ENCODE measurements at regions not wholly inside any gene's neighbourhood (a gene's known extent, or its start where the extent isn't known, plus 50 kb on each side); places are given as distances from the start of the nearest gene placed in this dataset.

DNA sequence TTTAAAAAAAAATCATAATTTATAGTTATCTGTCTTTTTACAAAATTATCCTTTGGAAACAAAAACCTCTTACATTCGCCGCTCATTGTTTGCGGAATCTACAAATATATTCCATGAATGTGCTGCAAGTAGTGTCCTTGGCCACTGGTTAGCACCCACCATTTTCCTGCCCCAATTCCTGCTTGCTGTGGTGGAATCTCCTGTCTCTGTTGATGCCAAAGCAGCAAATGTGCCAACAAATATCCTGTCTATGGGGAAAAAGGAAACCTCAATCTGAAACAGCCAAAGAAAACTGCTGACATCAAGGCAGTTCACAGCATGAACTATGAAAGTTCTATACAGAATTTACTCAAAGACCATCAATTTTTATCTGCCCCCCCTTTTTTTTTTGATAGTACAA, 603.6 kb downstream of the COL12A1 start (continued):
- no peak for TF ChIP-seq FOXK1 (CRISPR knock-in tag; IDR thresholded peaks at IDR 0.05; ENCODE audit: borderline replicate concordance, low read depth)
- TF ChIP-seq, protein P1, sequence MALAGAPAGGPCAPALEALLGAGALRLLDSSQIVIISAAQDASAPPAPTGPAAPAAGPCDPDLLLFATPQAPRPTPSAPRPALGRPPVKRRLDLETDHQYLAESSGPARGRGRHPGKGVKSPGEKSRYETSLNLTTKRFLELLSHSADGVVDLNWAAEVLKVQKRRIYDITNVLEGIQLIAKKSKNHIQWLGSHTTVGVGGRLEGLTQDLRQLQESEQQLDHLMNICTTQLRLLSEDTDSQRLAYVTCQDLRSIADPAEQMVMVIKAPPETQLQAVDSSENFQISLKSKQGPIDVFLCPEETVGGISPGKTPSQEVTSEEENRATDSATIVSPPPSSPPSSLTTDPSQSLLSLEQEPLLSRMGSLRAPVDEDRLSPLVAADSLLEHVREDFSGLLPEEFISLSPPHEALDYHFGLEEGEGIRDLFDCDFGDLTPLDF (CRISPR knock-in tag; IDR thresholded peaks at IDR 0.05): no peak
- TF ChIP-seq, protein P2, sequence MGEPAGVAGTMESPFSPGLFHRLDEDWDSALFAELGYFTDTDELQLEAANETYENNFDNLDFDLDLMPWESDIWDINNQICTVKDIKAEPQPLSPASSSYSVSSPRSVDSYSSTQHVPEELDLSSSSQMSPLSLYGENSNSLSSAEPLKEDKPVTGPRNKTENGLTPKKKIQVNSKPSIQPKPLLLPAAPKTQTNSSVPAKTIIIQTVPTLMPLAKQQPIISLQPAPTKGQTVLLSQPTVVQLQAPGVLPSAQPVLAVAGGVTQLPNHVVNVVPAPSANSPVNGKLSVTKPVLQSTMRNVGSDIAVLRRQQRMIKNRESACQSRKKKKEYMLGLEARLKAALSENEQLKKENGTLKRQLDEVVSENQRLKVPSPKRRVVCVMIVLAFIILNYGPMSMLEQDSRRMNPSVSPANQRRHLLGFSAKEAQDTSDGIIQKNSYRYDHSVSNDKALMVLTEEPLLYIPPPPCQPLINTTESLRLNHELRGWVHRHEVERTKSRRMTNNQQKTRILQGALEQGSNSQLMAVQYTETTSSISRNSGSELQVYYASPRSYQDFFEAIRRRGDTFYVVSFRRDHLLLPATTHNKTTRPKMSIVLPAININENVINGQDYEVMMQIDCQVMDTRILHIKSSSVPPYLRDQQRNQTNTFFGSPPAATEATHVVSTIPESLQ (CRISPR knock-in tag; conservative IDR thresholded peaks at IDR 0.05): no peak

DNA sequence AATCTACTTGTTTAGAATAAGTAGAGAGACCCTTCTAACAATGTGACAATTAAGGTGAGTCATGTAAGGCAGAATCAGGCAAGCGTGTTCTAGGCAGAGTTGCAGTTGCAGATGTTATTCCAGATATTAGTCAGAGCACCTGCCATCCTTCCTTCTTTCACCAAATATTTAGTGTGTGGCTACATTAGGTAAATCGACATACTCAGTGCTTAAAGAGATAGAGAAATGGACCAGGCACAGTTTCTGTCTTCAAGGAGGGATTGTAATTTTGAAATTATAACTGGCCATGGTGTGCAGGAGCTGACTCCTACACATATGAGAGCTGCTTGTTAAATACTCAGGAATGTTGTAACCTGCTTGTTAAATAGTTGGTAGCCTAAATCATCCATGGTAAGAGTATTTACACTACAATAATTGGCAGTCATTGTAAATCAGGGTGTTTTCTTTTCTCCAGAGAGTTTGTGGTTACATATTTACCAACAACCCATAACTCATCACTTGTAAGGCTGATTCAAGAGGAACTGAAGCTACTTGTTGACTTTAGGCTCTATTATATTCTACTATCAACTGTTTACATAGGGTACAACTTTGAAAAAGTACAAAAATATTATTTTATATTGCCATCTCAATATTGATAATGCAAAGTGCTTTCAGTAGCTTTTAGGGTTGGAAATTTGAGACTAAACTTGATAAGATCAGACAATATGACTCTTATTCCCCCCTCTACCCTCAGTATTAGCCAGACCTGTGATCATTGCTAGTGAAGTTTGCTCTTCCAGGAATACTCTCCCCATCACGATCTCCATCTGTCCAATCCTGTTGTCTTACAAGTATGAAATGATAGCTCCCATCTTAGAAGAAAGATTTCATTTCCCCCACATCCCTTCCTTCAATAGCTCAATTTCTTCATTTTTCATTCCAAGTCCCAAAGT, 607.1 kb downstream of the COL12A1 start:
- no peak for FAIRE-seq
- H3K9ac ChIP-seq (ENCODE audit: insufficient read depth, low read depth, low read length): no peak overlapping the region
- POLR2A ChIA-PET: no interaction called here
- no peaks in the 10 kb centered on the region for H3K4me1 ChIP-seq (ENCODE audit: insufficient read depth, low read length)
- 0% methylated on average over 3 of the region's 3 CpGs for WGBS (ENCODE audit: low lambda C conversion rate)
- H3K27ac ChIP-seq (ENCODE audit: extremely low read length, insufficient read depth, low read length): no peak overlapping the region
- H4K20me1 ChIP-seq (ENCODE audit: insufficient read depth, low read length): no peaks in the 10 kb centered on the region
- ATAC-seq: no peak
- H3K4me3 ChIP-seq (replicated peaks in 1 of 3; ENCODE audit: insufficient read depth in 1 of 3, low read depth in 2 of 3, low read length in 3 of 3): no peak overlapping the region
- DNase-seq (ENCODE audit: low spot score): no peak
- in situ Hi-C loops (cut with HindIII; ENCODE audit: extremely low pct_ligation_motif_present, low pct_unique_long_range_greater_than_20kb) (loop anchor here (25.0 kb wide), 1 partner anchor 614 kb away; the partner anchor contains the start of gene COL12A1), intact Hi-C loops (cut with micrococcal nuclease; ENCODE audit: unreplicated experiment) (no loop called here)
- TF ChIP-seq, protein P3, sequence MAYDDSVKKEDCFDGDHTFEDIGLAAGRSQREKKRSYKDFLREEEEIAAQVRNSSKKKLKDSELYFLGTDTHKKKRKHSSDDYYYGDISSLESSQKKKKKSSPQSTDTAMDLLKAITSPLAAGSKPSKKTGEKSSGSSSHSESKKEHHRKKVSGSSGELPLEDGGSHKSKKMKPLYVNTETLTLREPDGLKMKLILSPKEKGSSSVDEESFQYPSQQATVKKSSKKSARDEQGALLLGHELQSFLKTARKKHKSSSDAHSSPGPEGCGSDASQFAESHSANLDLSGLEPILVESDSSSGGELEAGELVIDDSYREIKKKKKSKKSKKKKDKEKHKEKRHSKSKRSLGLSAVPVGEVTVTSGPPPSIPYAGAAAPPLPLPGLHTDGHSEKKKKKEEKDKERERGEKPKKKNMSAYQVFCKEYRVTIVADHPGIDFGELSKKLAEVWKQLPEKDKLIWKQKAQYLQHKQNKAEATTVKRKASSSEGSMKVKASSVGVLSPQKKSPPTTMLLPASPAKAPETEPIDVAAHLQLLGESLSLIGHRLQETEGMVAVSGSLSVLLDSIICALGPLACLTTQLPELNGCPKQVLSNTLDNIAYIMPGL (CRISPR knock-in tag; IDR thresholded peaks at IDR 0.05; ENCODE audit: borderline replicate concordance in 1 of 2, low read depth in 1 of 2): no peak
- TF ChIP-seq SETDB1 (CRISPR knock-in tag; IDR thresholded peaks at IDR 0.05; ENCODE audit: borderline replicate concordance): no peak
- no peak for TF ChIP-seq ZNF7 (CRISPR knock-in tag; IDR thresholded peaks at IDR 0.05)
- no peak for TF ChIP-seq ZMAT3 (CRISPR knock-in tag; conservative IDR thresholded peaks at IDR 0.05)
- TF ChIP-seq RFX1 (IDR thresholded peaks at IDR 0.05): no peak
- no peak for TF ChIP-seq AHR (CRISPR knock-in tag; IDR thresholded peaks at IDR 0.05)
- no peak overlapping the region for H2AFZ ChIP-seq (ENCODE audit: low read length)
- H3K9me3 ChIP-seq (ENCODE audit: low read length): no peaks in the 10 kb centered on the region
- H3K36me3 ChIP-seq (replicated peaks in 1 of 2; ENCODE audit: control insufficient read depth in 1 of 2, insufficient read depth in 2 of 2, low read length in 2 of 2): no peaks in the 10 kb centered on the region
- no peak overlapping the region for H3K4me2 ChIP-seq (ENCODE audit: low read depth, low read length)
- CTCF ChIA-PET (ENCODE audit: low intra/inter-chr PET ratio, low total read pairs): no interaction called here
- no peaks in the 10 kb centered on the region for H3K27me3 ChIP-seq (ENCODE audit: control insufficient read depth in 1 of 2, insufficient read depth in 2 of 2, low read length in 2 of 2)
- H3K79me2 ChIP-seq (ENCODE audit: insufficient read depth, low read length): no peaks in the 10 kb centered on the region
- no TSS peak for BruUV-seq (replicated peaks)

All from HepG2 (cell line).